ENCODE measurements at regions not wholly inside any gene's neighbourhood (a gene's known extent, or its start where the extent isn't known, plus 50 kb on each side); places are given as distances from the start of the nearest gene placed in this dataset.

GRCh38 chr18:51686590-51686989 lies 489.1 kb upstream of the MEX3C start:
- H3K79me2 ChIP-seq (ENCODE audit: insufficient read depth): no peaks in the 10 kb centered on the region
- ChIA-PET POLR2A (no interaction called here), CTCF (interaction anchor here (0.6 kb wide), 1 partner anchor 11 kb away, joined by 3 read pairs; no protein-coding TSS in a partner anchor)
- H3K9me3 ChIP-seq: no peaks in the 10 kb centered on the region
- no peak overlapping the region for H3K9ac ChIP-seq
- no peaks in the 10 kb centered on the region for H3K9me2 ChIP-seq
- TF ChIP-seq GATA2 (CRISPR knock-in tag; IDR thresholded peaks at IDR 0.05) (no peak), EP300 (IDR thresholded peaks at IDR 0.05; ENCODE audit: borderline replicate concordance in 1 of 2, low read depth in 1 of 2, low read length in 1 of 2) (no peak), MXI1 (IDR thresholded peaks at IDR 0.05; ENCODE audit: low read depth, low read length) (no peak), JUND (IDR thresholded peaks at IDR 0.05) (no peak), PBX3 (IDR thresholded peaks at IDR 0.05) (no peak), USF2 (IDR thresholded peaks at IDR 0.05; ENCODE audit: borderline replicate concordance, low read depth, low read length) (no peak)
- H3K27ac ChIP-seq (ENCODE audit: low read depth in 2 of 2, low read length in 1 of 2): no peak overlapping the region
- no peak for DNase-seq
- H3K4me2 ChIP-seq: no peak overlapping the region
- H3K4me3 ChIP-seq (ENCODE audit: low read depth in 2 of 2, low read length in 1 of 2): no peak overlapping the region
- no peaks in the 10 kb centered on the region for H3K36me3 ChIP-seq (replicated peaks in 1 of 2; ENCODE audit: control insufficient read depth in 1 of 2, insufficient read depth in 2 of 2, low read length in 1 of 2)
- no peaks in the 10 kb centered on the region for H3F3A ChIP-seq (replicated peaks; ENCODE audit: insufficient read depth)
- no peak overlapping the region for H2AFZ ChIP-seq (ENCODE audit: low read depth)
- 28% methylated on average over 7 of the region's 7 CpGs for WGBS (ENCODE audit: low lambda C conversion rate)
- no peaks in the 10 kb centered on the region for H3K4me1 ChIP-seq (ENCODE audit: control insufficient read depth in 1 of 2, insufficient read depth in 2 of 2, low read depth in 1 of 2, low read length in 1 of 2)
- no peaks in the 10 kb centered on the region for H3K27me3 ChIP-seq (ENCODE audit: insufficient read depth)
- no peaks in the 10 kb centered on the region for H4K20me1 ChIP-seq (ENCODE audit: insufficient read depth)

GRCh38 chr18:51687845-51688585 lies 490.5 kb upstream of the MEX3C start:
- CTCF ChIA-PET: no interaction called here
- POLR2A ChIA-PET: no interaction called here

More at GRCh38 chr18:51687845-51688585, 490.5 kb upstream of the MEX3C start:
- Histone ChIP-seq H3K4me1 (ENCODE audit: control insufficient read depth in 1 of 2, insufficient read depth in 2 of 2, low read depth in 1 of 2, low read length in 1 of 2) (no peaks in the 10 kb centered on the region), H3F3A (replicated peaks; ENCODE audit: insufficient read depth) (no peaks in the 10 kb centered on the region), H3K4me3 (ENCODE audit: low read depth in 2 of 2, low read length in 1 of 2) (no peak overlapping the region), H3K9me3 (no peaks in the 10 kb centered on the region), H3K27me3 (ENCODE audit: insufficient read depth) (no peaks in the 10 kb centered on the region), H3K36me3 (replicated peaks in 1 of 2; ENCODE audit: control insufficient read depth in 1 of 2, insufficient read depth in 2 of 2, low read length in 1 of 2) (no peaks in the 10 kb centered on the region), H4K20me1 (ENCODE audit: insufficient read depth) (no peaks in the 10 kb centered on the region), H2AFZ (ENCODE audit: low read depth) (no peak overlapping the region), H3K79me2 (ENCODE audit: insufficient read depth) (no peaks in the 10 kb centered on the region), H3K4me2 (no peak overlapping the region), H3K9me2 (no peaks in the 10 kb centered on the region), H3K9ac (no peak overlapping the region), H3K27ac (ENCODE audit: low read depth in 2 of 2, low read length in 1 of 2) (no peak overlapping the region)
- TF ChIP-seq CHD2 (IDR thresholded peaks at IDR 0.05; ENCODE audit: low read length, partially characterized antibody): no peak
- TF ChIP-seq REST (IDR thresholded peaks at IDR 0.05; ENCODE audit: low read depth, low read length): no peak
- no peak for TF ChIP-seq RCOR1 (IDR thresholded peaks at IDR 0.05; ENCODE audit: low read length)
- TF ChIP-seq MAX (IDR thresholded peaks at IDR 0.05; ENCODE audit: low read depth): no peak
- 20% methylated on average over 2 of the region's 2 CpGs for WGBS (ENCODE audit: low lambda C conversion rate)
- DNase-seq: no peak

Measured in SK-N-SH (cell line).